Stomach (tissue), 4 donors: ENCODE measurements at regions not wholly inside any gene's neighbourhood (a gene's known extent, or its start where the extent isn't known, plus 50 kb on each side); places are given as distances from the start of the nearest gene placed in this dataset.

Experiments used
- CTCF ChIP-seq, 7 experiments: fragments of 450-650 bp in 4 of 7; fragments of 200-600 bp in 3 of 7; sonication (generic) in 3 of 7; IDR thresholded peaks; one replicate each; pipeline ENCODE4 v1.5.1; 2016 to 2019; ENCODE audit warnings: antibody characterized with exemption in 7 of 7, control low read depth in 2 of 7, mild to moderate bottlenecking in 1 of 7
- POLR2A ChIP-seq, 4 donors: fragments of 450-650 bp; IDR thresholded peaks; one replicate each; pipeline ENCODE4 v1.6.1; 2016; ENCODE audit warnings: antibody characterized with exemption in 4 of 4, control low read depth in 2 of 4, mild to moderate bottlenecking in 1 of 4, moderate library complexity in 1 of 4
- POLR2AphosphoS5 ChIP-seq, 3 donors: sonication (generic); formaldehyde crosslinking; IDR thresholded peaks; one replicate each; pipeline ENCODE4 v1.6.1; 2016; ENCODE audit warnings: antibody characterized with exemption in 3 of 3

GRCh38 chr5:166963596-166963995 lies 1327.8 kb upstream of the WWC1 start:
- TF ChIP-seq CTCF (IDR thresholded peaks at IDR 0.05) = no peak
- no peak for TF ChIP-seq POLR2AphosphoS5 (IDR thresholded peaks at IDR 0.05)
- TF ChIP-seq POLR2A (IDR thresholded peaks at IDR 0.05) = no peak
